ENCODE measurements at regions not wholly inside any gene's neighbourhood (a gene's known extent, or its start where the extent isn't known, plus 50 kb on each side); places are given as distances from the start of the nearest gene placed in this dataset.
A peak's percentile ranks its signal among the peaks of the same experiment; 100 is the strongest.

GRCh38 chr21:41605178-41605933, 97.4 kb upstream of the TMPRSS2 start (continued):
- no peak for TF ChIP-seq LCORL (IDR thresholded peaks at IDR 0.05)
- TF ChIP-seq LCORL (CRISPR knock-in tag; IDR thresholded peaks at IDR 0.05) = peak; percentile 84
- peak; percentile 95 for TF ChIP-seq FOXA3 (CRISPR knock-in tag; IDR thresholded peaks at IDR 0.05)
- no peak for TF ChIP-seq TCF12 (IDR thresholded peaks at IDR 0.05)
- no peak for TF ChIP-seq TCF12 (CRISPR knock-in tag; IDR thresholded peaks at IDR 0.05)
- TF ChIP-seq, protein P1, sequence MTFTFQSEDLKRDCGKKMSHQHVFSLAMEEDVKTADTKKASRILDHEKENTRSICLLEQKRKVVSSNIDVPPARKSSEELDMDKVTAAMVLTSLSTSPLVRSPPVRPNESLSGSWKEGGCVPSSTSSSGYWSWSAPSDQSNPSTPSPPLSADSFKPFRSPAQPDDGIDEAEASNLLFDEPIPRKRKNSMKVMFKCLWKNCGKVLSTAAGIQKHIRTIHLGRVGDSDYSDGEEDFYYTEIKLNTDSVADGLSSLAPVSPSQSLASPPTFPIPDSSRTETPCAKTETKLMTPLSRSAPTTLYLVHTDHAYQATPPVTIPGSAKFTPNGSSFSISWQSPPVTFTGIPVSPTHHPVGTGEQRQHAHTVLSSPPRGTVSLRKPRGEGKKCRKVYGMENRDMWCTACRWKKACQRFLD (CRISPR knock-in tag; IDR thresholded peaks at IDR 0.05; ENCODE audit: borderline replicate concordance) = no peak
- no peak for TF ChIP-seq SSRP1 (CRISPR knock-in tag; IDR thresholded peaks at IDR 0.05)
- TF ChIP-seq RXRB (CRISPR knock-in tag; IDR thresholded peaks at IDR 0.05; ENCODE audit: borderline replicate concordance) = peak; percentile 53; the same call in 1 of the 2 replicates
- 0 out of 2 replicates have a peak, but pooled peaks have one; percentile 16 for TF ChIP-seq ZNF232 (CRISPR knock-in tag; IDR thresholded peaks at IDR 0.05; ENCODE audit: borderline replicate concordance)
- no peak for TF ChIP-seq CSRNP2 (CRISPR knock-in tag; conservative IDR thresholded peaks at IDR 0.05; ENCODE audit: low read depth)
- TF ChIP-seq ZFP1 (CRISPR knock-in tag; IDR thresholded peaks at IDR 0.05) = peak; percentile 87; the same call in 1 of the 2 replicates
- TF ChIP-seq ELF1 (CRISPR knock-in tag; IDR thresholded peaks at IDR 0.05) = 0 out of 2 replicates have a peak, but pooled peaks have one; percentile 2
- TF ChIP-seq ZMYM4 (CRISPR knock-in tag; IDR thresholded peaks at IDR 0.05) = peak; percentile 65; the same call in 1 of the 2 replicates
- TF ChIP-seq SIX4 (CRISPR knock-in tag; IDR thresholded peaks at IDR 0.05) = peak; percentile 99
- TF ChIP-seq, protein P2, sequence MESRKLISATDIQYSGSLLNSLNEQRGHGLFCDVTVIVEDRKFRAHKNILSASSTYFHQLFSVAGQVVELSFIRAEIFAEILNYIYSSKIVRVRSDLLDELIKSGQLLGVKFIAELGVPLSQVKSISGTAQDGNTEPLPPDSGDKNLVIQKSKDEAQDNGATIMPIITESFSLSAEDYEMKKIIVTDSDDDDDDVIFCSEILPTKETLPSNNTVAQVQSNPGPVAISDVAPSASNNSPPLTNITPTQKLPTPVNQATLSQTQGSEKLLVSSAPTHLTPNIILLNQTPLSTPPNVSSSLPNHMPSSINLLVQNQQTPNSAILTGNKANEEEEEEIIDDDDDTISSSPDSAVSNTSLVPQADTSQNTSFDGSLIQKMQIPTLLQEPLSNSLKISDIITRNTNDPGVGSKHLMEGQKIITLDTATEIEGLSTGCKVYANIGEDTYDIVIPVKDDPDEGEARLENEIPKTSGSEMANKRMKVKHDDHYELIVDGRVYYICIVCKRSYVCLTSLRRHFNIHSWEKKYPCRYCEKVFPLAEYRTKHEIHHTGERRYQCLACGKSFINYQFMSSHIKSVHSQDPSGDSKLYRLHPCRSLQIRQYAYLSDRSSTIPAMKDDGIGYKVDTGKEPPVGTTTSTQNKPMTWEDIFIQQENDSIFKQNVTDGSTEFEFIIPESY (CRISPR knock-in tag; IDR thresholded peaks at IDR 0.05) = no peak; the same call in 1 of the 2 replicates
- no peak for TF ChIP-seq AHR (CRISPR knock-in tag; IDR thresholded peaks at IDR 0.05)
- TF ChIP-seq, protein P3, sequence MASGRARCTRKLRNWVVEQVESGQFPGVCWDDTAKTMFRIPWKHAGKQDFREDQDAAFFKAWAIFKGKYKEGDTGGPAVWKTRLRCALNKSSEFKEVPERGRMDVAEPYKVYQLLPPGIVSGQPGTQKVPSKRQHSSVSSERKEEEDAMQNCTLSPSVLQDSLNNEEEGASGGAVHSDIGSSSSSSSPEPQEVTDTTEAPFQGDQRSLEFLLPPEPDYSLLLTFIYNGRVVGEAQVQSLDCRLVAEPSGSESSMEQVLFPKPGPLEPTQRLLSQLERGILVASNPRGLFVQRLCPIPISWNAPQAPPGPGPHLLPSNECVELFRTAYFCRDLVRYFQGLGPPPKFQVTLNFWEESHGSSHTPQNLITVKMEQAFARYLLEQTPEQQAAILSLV (CRISPR knock-in tag; IDR thresholded peaks at IDR 0.05; ENCODE audit: borderline replicate concordance) = 0 out of 2 replicates have a peak, but pooled peaks have one; percentile 39
- TF ChIP-seq ZNF513 (CRISPR knock-in tag; conservative IDR thresholded peaks at IDR 0.05) = no peak
- no peak for TF ChIP-seq AGO2 (optimal IDR thresholded peaks at IDR 0.05; ENCODE audit: low read depth, low read length)
- no peak for TF ChIP-seq KAT7 (CRISPR knock-in tag; IDR thresholded peaks at IDR 0.05; ENCODE audit: borderline replicate concordance)
- TF ChIP-seq FOXA1 (IDR thresholded peaks at IDR 0.05) = no peak
- TF ChIP-seq FOXA1 (CRISPR knock-in tag; IDR thresholded peaks at IDR 0.05) = peak; percentile 99
- TF ChIP-seq HNRNPL (IDR thresholded peaks at IDR 0.05; ENCODE audit: low read depth, low read length) = peak; percentile 67; the same call in 1 of the 2 replicates
- TF ChIP-seq KDM2A (CRISPR knock-in tag; IDR thresholded peaks at IDR 0.05; ENCODE audit: borderline replicate concordance, low read depth) = peak; percentile 56; the same call in 1 of the 2 replicates
- no peak for TF ChIP-seq PRPF4 (IDR thresholded peaks at IDR 0.05; ENCODE audit: low read depth, low read length, poor library complexity, severe bottlenecking)

All from HepG2 (cell line).